ENCODE measurements at regions not wholly inside any gene's neighbourhood (a gene's known extent, or its start where the extent isn't known, plus 50 kb on each side); places are given as distances from the start of the nearest gene placed in this dataset.

DNA sequence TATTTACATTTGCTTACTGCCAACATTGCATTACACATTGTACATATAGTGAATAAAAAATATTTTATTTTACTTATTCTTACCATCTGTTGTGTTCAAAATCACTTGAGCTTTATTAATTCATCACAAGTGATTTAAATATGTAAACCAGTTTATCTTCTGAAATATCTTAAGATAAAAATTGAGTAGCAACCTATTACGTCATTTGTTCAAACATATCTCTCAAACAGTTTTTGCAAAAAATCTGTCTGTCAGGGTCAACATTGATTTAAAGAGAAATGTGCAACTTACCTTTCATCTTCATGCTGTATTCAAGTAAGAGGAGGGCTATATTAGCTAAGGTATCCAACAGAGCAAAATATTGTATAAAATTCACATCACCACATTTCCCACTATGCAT lies 610.1 kb downstream of the PCDH19 start:
- POLR2A ChIA-PET: no interaction called here
- 11% methylated on average over 1 of the region's 1 CpG for WGBS (ENCODE audit: missing lambda C conversion rate)

DNA sequence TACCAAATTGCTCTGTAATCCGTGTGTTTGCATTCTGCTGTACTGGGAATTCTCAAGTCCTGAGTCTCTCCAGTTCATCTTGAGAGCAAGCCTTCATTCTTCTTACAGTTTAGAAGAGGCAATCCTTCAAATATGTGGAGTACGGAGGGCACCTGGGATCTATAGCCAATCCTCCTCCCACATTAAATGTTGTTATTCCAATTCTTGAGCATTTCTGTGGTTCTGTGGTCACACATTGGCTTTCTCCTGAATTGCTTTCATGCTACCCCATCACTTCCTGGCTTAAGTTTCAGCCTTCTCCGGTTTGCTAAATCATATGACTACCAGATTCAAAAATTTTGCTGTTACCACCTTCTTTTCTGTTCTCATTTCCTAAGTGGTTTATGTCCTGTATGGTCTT lies 611.1 kb downstream of the PCDH19 start:
- DNase-seq (ENCODE audit: low read depth in 1 of 2, low spot score in 1 of 2) (no peak), FAIRE-seq (no peak), ATAC-seq (no peak)
- CTCF ChIA-PET: no interaction called here
- no peak overlapping the region for H3K4me3 ChIP-seq
- TF ChIP-seq, protein P1, sequence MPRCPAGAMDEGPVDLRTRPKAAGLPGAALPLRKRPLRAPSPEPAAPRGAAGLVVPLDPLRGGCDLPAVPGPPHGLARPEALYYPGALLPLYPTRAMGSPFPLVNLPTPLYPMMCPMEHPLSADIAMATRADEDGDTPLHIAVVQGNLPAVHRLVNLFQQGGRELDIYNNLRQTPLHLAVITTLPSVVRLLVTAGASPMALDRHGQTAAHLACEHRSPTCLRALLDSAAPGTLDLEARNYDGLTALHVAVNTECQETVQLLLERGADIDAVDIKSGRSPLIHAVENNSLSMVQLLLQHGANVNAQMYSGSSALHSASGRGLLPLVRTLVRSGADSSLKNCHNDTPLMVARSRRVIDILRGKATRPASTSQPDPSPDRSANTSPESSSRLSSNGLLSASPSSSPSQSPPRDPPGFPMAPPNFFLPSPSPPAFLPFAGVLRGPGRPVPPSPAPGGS (IDR thresholded peaks at IDR 0.05): no peak
- TF ChIP-seq HOXB5 (CRISPR knock-in tag; IDR thresholded peaks at IDR 0.05) (no peak), FOSL2 (IDR thresholded peaks at IDR 0.05) (no peak), FOSL2 (CRISPR knock-in tag; IDR thresholded peaks at IDR 0.05) (no peak), CHD2 (IDR thresholded peaks at IDR 0.05; ENCODE audit: low read length, partially characterized antibody) (no peak), BHLHE40 (IDR thresholded peaks at IDR 0.05; ENCODE audit: low read depth, low read length) (no peak), HOXB13 (CRISPR knock-in tag; IDR thresholded peaks at IDR 0.05; ENCODE audit: low read depth) (no peak), CEBPB (IDR thresholded peaks at IDR 0.05) (no peak), ZFP36 (IDR thresholded peaks at IDR 0.05; ENCODE audit: borderline replicate concordance, partially characterized antibody) (no peak), ZSCAN20 (CRISPR knock-in tag; IDR thresholded peaks at IDR 0.05) (no peak), SREBF2 (IDR thresholded peaks at IDR 0.05) (no peak), EHF (CRISPR knock-in tag; IDR thresholded peaks at IDR 0.05) (no peak)
- TF ChIP-seq, protein P2, sequence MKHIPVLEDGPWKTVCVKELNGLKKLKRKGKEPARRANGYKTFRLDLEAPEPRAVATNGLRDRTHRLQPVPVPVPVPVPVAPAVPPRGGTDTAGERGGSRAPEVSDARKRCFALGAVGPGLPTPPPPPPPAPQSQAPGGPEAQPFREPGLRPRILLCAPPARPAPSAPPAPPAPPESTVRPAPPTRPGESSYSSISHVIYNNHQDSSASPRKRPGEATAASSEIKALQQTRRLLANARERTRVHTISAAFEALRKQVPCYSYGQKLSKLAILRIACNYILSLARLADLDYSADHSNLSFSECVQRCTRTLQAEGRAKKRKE (CRISPR knock-in tag; IDR thresholded peaks at IDR 0.05; ENCODE audit: low read depth): no peak
- TF ChIP-seq, protein P3, sequence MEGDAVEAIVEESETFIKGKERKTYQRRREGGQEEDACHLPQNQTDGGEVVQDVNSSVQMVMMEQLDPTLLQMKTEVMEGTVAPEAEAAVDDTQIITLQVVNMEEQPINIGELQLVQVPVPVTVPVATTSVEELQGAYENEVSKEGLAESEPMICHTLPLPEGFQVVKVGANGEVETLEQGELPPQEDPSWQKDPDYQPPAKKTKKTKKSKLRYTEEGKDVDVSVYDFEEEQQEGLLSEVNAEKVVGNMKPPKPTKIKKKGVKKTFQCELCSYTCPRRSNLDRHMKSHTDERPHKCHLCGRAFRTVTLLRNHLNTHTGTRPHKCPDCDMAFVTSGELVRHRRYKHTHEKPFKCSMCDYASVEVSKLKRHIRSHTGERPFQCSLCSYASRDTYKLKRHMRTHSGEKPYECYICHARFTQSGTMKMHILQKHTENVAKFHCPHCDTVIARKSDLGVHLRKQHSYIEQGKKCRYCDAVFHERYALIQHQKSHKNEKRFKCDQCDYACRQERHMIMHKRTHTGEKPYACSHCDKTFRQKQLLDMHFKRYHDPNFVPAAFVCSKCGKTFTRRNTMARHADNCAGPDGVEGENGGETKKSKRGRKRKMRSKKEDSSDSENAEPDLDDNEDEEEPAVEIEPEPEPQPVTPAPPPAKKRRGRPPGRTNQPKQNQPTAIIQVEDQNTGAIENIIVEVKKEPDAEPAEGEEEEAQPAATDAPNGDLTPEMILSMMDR (IDR thresholded peaks at IDR 0.05): no peak
- WGBS (ENCODE audit: missing lambda C conversion rate): 0% methylated on average over 3 of the region's 3 CpGs
- POLR2A ChIA-PET: no interaction called here
- H3K27ac ChIP-seq: no peak overlapping the region
- no peak overlapping the region for H3K4me2 ChIP-seq
- H3K9me3 ChIP-seq: no peaks in the 10 kb centered on the region; the same call in 2 of the 3 replicates
- no peaks in the 10 kb centered on the region for H3K4me1 ChIP-seq

More for the DNA sequence above, 610.1 kb downstream of the PCDH19 start:
- Histone ChIP-seq H3K9me3 (no peaks in the 10 kb centered on the region; the same call in 2 of the 3 replicates), H3K4me3 (no peak overlapping the region), H3K4me2 (no peak overlapping the region), H3K27ac (no peak overlapping the region), H3K4me1 (no peaks in the 10 kb centered on the region)
- CTCF ChIA-PET: no interaction called here
- DNase-seq (ENCODE audit: low read depth in 1 of 2, low spot score in 1 of 2) (no peak), FAIRE-seq (no peak), ATAC-seq (no peak)
- no peak for TF ChIP-seq EHF (CRISPR knock-in tag; IDR thresholded peaks at IDR 0.05)
- TF ChIP-seq JUNB (IDR thresholded peaks at IDR 0.05): no peak
- no peak for TF ChIP-seq TP53 (CRISPR knock-in tag; IDR thresholded peaks at IDR 0.05)
- no peak for TF ChIP-seq KDM5A (IDR thresholded peaks at IDR 0.05)
- TF ChIP-seq MYC (IDR thresholded peaks at IDR 0.05; ENCODE audit: borderline replicate concordance, low read length): no peak
- no peak for TF ChIP-seq HEYL (CRISPR knock-in tag; IDR thresholded peaks at IDR 0.05)
- TF ChIP-seq, protein P4, sequence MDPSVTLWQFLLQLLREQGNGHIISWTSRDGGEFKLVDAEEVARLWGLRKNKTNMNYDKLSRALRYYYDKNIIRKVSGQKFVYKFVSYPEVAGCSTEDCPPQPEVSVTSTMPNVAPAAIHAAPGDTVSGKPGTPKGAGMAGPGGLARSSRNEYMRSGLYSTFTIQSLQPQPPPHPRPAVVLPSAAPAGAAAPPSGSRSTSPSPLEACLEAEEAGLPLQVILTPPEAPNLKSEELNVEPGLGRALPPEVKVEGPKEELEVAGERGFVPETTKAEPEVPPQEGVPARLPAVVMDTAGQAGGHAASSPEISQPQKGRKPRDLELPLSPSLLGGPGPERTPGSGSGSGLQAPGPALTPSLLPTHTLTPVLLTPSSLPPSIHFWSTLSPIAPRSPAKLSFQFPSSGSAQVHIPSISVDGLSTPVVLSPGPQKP (IDR thresholded peaks at IDR 0.05; ENCODE audit: low read depth, low read length): no peak
- TF ChIP-seq JUN (IDR thresholded peaks at IDR 0.05): no peak
- TF ChIP-seq SMC3 (IDR thresholded peaks at IDR 0.05): no peak
- no peak for TF ChIP-seq ZSCAN20 (CRISPR knock-in tag; IDR thresholded peaks at IDR 0.05)
- TF ChIP-seq PHF8 (IDR thresholded peaks at IDR 0.05; ENCODE audit: borderline replicate concordance, low read depth): no peak
- no peak for TF ChIP-seq HOXB13 (CRISPR knock-in tag; IDR thresholded peaks at IDR 0.05; ENCODE audit: low read depth)
- TF ChIP-seq, protein P3 (IDR thresholded peaks at IDR 0.05): no peak
- TF ChIP-seq EHMT2 (IDR thresholded peaks at IDR 0.05; ENCODE audit: low read depth): no peak
- TF ChIP-seq, protein P5, sequence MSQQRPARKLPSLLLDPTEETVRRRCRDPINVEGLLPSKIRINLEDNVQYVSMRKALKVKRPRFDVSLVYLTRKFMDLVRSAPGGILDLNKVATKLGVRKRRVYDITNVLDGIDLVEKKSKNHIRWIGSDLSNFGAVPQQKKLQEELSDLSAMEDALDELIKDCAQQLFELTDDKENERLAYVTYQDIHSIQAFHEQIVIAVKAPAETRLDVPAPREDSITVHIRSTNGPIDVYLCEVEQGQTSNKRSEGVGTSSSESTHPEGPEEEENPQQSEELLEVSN (IDR thresholded peaks at IDR 0.05; ENCODE audit: borderline replicate concordance, low read depth): no peak
- TF ChIP-seq, protein P6, sequence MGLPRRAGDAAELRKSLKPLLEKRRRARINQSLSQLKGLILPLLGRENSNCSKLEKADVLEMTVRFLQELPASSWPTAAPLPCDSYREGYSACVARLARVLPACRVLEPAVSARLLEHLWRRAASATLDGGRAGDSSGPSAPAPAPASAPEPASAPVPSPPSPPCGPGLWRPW (IDR thresholded peaks at IDR 0.05): no peak
- TF ChIP-seq CHD2 (IDR thresholded peaks at IDR 0.05; ENCODE audit: low read length, partially characterized antibody): no peak
- no peak for TF ChIP-seq HOXA7 (CRISPR knock-in tag; IDR thresholded peaks at IDR 0.05)

Measured in A549 (cell line).